ENCODE measurements at regions not wholly inside any gene's neighbourhood (a gene's known extent, or its start where the extent isn't known, plus 50 kb on each side); places are given as distances from the start of the nearest gene placed in this dataset.
A peak's percentile ranks its signal among the peaks of the same experiment; 100 is the strongest.

DNA sequence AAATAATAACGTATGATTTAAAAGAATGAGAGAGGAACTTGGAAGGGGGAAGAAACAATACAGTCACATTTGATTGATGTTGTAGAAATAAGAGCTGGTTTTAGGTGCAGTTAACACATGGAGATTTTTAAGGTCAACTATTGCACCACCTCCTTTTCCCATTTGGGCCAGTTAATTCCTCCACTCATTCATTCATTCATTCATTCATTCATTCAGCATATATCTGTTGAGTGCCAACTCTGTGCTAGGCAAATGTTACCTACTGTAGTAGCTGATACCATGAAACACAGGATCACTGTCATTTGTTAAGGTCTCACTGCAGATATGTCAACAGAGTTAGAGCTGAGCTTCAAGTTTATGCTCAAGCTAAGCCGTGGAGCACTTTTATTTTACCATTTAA, 115.7 kb upstream of the ARID2 start:
- Mint-ChIP-seq H3K27me3 (ENCODE audit: low read depth in 3 of 3) (peaks cover 0 to 2% (median 0%) of the 10 kb centered on the region in 3 donors), H3K9me3 (peaks cover 0 to 2% (median 0%) of the 10 kb centered on the region in 7 donors), H3K4me1 (peaks cover 23% of the 10 kb centered on the region), H3K4me3 (no peak overlapping the region), H3K27ac (peak overlapping the region in 3 of 7 donors; percentile 19 to 53 (median 46)), H3K36me3 (no peaks in the 10 kb centered on the region)
- no peak for TF ChIP-seq CTCF (IDR thresholded peaks at IDR 0.05)
- intact Hi-C loops (cut with micrococcal nuclease), result no loop called here
- Histone ChIP-seq H3K79me2 (ENCODE audit: insufficient read depth, low read length) (no peaks in the 10 kb centered on the region), H3K4me3 (replicated peaks in 1 of 3; ENCODE audit: low read depth in 2 of 3, low read length in 3 of 3) (no peak overlapping the region), H3K27me3 (ENCODE audit: control insufficient read depth in 2 of 2, insufficient read depth in 2 of 2, low read length in 2 of 2) (no peaks in the 10 kb centered on the region), H3K36me3 (replicated peaks in 1 of 2; ENCODE audit: control insufficient read depth in 1 of 2, insufficient read depth in 2 of 2, low read length in 2 of 2) (no peaks in the 10 kb centered on the region), H3K27ac (ENCODE audit: low read depth in 1 of 2, low read length in 2 of 2) (no peak overlapping the region), H3K9me3 (replicated peaks in 1 of 2; ENCODE audit: control insufficient read depth in 1 of 2, insufficient read depth in 1 of 2, low read length in 2 of 2) (no peaks in the 10 kb centered on the region), H3K9ac (ENCODE audit: insufficient read depth, low read length, poor library complexity, severe bottlenecking) (no peak overlapping the region), H2AFZ (ENCODE audit: insufficient read depth, low read depth, low read length, poor library complexity, severe bottlenecking) (no peak overlapping the region), H3K4me1 (ENCODE audit: control insufficient read depth in 1 of 2, insufficient read depth in 2 of 2, low read length in 2 of 2) (peaks cover 0 to 2% of the 10 kb centered on the region in 2 donors), H4K20me1 (ENCODE audit: insufficient read depth, low read length) (no peaks in the 10 kb centered on the region), H3K4me2 (replicated peaks; ENCODE audit: extremely low read depth, low read length, poor library complexity, severe bottlenecking) (no peak overlapping the region)
- DNase-seq, result no peak
- WGBS (ENCODE audit: insufficient coverage), result 100% methylated on average over 1 of the region's 2 CpGs

DNA sequence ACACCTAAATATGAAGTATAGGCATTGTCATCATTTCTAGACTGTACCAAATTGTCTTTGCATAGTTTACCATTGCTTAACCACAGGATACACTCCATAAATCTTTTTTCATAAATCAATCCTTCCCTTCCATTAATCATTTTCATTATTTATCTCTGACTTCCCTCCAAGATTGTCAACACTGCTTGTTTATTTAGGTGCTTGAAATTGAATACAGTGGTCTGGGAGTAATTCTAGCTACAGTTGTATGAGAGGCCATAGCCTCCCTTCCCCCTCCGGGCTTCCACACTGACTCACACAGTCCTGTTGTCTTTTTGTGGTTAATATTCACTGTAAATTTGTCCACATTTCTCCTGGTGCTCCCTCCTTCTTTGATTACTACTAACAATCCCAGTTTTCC, 114.2 kb upstream of the ARID2 start:
- intact Hi-C loops (cut with micrococcal nuclease), result no loop called here
- Mint-ChIP-seq H3K36me3 (no peaks in the 10 kb centered on the region), H3K27me3 (ENCODE audit: low read depth in 3 of 3) (no peaks in the 10 kb centered on the region), H3K27ac (no peak overlapping the region), H3K4me1 (peaks cover 23% of the 10 kb centered on the region), H3K4me3 (no peak overlapping the region), H3K9me3 (peaks cover 0 to 5% (median 0%) of the 10 kb centered on the region in 7 donors)
- H3K27ac ChIP-seq (ENCODE audit: low read depth in 1 of 2, low read length in 2 of 2), result no peak overlapping the region
- H3K9ac ChIP-seq (ENCODE audit: insufficient read depth, low read length, poor library complexity, severe bottlenecking), result no peak overlapping the region
- H3K4me2 ChIP-seq (replicated peaks; ENCODE audit: extremely low read depth, low read length, poor library complexity, severe bottlenecking), result no peak overlapping the region
- no peaks in the 10 kb centered on the region for H4K20me1 ChIP-seq (ENCODE audit: insufficient read depth, low read length)
- no peak overlapping the region for H2AFZ ChIP-seq (ENCODE audit: insufficient read depth, low read depth, low read length, poor library complexity, severe bottlenecking)
- DNase-seq, result no peak
- no peak for TF ChIP-seq CTCF (IDR thresholded peaks at IDR 0.05)
- H3K4me3 ChIP-seq (replicated peaks in 1 of 3; ENCODE audit: low read depth in 2 of 3, low read length in 3 of 3), result no peak overlapping the region
- WGBS (ENCODE audit: insufficient coverage), result no CpG with 5 or more reads among the region's 1 CpG
- H3K79me2 ChIP-seq (ENCODE audit: insufficient read depth, low read length), result no peaks in the 10 kb centered on the region
- no peaks in the 10 kb centered on the region for H3K27me3 ChIP-seq (ENCODE audit: control insufficient read depth in 2 of 2, insufficient read depth in 2 of 2, low read length in 2 of 2)
- no peaks in the 10 kb centered on the region for H3K36me3 ChIP-seq (replicated peaks in 1 of 2; ENCODE audit: control insufficient read depth in 1 of 2, insufficient read depth in 2 of 2, low read length in 2 of 2)
- no peaks in the 10 kb centered on the region for H3K9me3 ChIP-seq (replicated peaks in 1 of 2; ENCODE audit: control insufficient read depth in 1 of 2, insufficient read depth in 1 of 2, low read length in 2 of 2)
- peaks cover 0 to 2% of the 10 kb centered on the region in 2 donors for H3K4me1 ChIP-seq (ENCODE audit: control insufficient read depth in 1 of 2, insufficient read depth in 2 of 2, low read length in 2 of 2)

Data from CD14-positive monocyte (primary cell).